GM12878 (cell line): ENCODE measurements at regions not wholly inside any gene's neighbourhood (a gene's known extent, or its start where the extent isn't known, plus 50 kb on each side); places are given as distances from the start of the nearest gene placed in this dataset.

Experiments
- ATAC-seq: fragments of 200-7000 bp; cut with Tn5 transposase; 3 replicates; pipeline ENCODE4 v1.9.1; 2020; ENCODE audit warnings: mild to moderate bottlenecking, moderate library complexity
- BruUV-seq: library from RNA; stranded (reverse); fragments of 400-500 nt; replicated peaks from 2 replicates; lab custom pipeline; 2021; lab: Mats Ljungman, UMichigan
- CTCF ChIA-PET: fragments of 300-600 bp; sonication (Branson Sonifier 250); formaldehyde crosslinking; extraction: SDS; loops from one replicate; lab custom pipeline; 2021; ENCODE audit warnings: inconsistent platforms; lab: Yijun Ruan, JAX
- POLR2A ChIA-PET: fragments of 350-600 bp; formaldehyde crosslinking; extraction: SDS; loops from one replicate; lab custom pipeline; 2021; ENCODE audit warnings: inconsistent platforms; lab: Charles Lee
- RAD21 ChIA-PET: fragments of 300-600 bp; sonication (Branson Sonifier 250); formaldehyde crosslinking; loops from one replicate; lab custom pipeline; 2023; ENCODE audit warnings: antibody characterized with exemption; ENCODE audit not compliant: unreplicated experiment; lab: Charles Lee
- SMC1A ChIA-PET: fragments of 300-600 bp; sonication (Branson Sonifier 250); formaldehyde crosslinking; loops from one replicate; lab custom pipeline; 2023; ENCODE audit not compliant: unreplicated experiment, uncharacterized antibody; lab: Charles Lee
- DNase-seq: peaks from one replicate; pipeline ENCODE4 v3.0.0-alpha.2; 2011; ENCODE audit warnings: low read depth, low spot score
- FAIRE-seq: peaks from 3 replicates; lab custom pipeline; 2011; peaks lifted over from hg19 to GRCh38; lab: Jason Lieb, UNC
- H2AFZ ChIP-seq: 2 replicates; pipeline ENCODE4 v1.6.0; 2011; ENCODE audit warnings: low read depth, low read length, control low read depth; ENCODE audit not compliant: control insufficient read depth
- H3K27ac ChIP-seq: 2 replicates; pipeline ENCODE4 v1.5.1; 2011; ENCODE audit warnings: control low read depth; ENCODE audit not compliant: control insufficient read depth, insufficient read depth
- H3K27me3 ChIP-seq, 2 experiments: replicated peaks in 1 of 2; 2 replicates each; pipeline versions ENCODE4 v1.6.0 to v1.6.1; 2011; ENCODE audit warnings: low read length in 1 of 2; ENCODE audit not compliant: control insufficient read depth in 2 of 2, insufficient read depth in 2 of 2
- H3K36me3 ChIP-seq, 2 experiments: 2 replicates each; pipeline ENCODE4 v1.5.1; 2011; ENCODE audit warnings: low read length in 1 of 2; ENCODE audit not compliant: control insufficient read depth in 2 of 2, insufficient read depth in 2 of 2
- H3K4me1 ChIP-seq: 2 replicates; pipeline ENCODE4 v1.6.1; 2011; ENCODE audit warnings: mild to moderate bottlenecking, low read length, moderate library complexity, mixed read lengths; ENCODE audit not compliant: control insufficient read depth, insufficient read depth
- H3K4me2 ChIP-seq: 2 replicates; pipeline ENCODE4 v1.6.0; 2011; ENCODE audit warnings: control low read depth; ENCODE audit not compliant: control insufficient read depth, insufficient read depth
- H3K4me3 ChIP-seq: fragments of 200-600 bp; sonication (generic); 2 replicates; pipeline ENCODE4 v1.5.1; 2016
- H3K79me2 ChIP-seq: 2 replicates; pipeline ENCODE4 v1.6.0; 2011; ENCODE audit warnings: low read length; ENCODE audit not compliant: control insufficient read depth, insufficient read depth
- H3K9ac ChIP-seq: 2 replicates; pipeline ENCODE4 v1.8.0; 2011; ENCODE audit warnings: low read length, control low read depth, mixed read lengths; ENCODE audit not compliant: control insufficient read depth, insufficient read depth
- H3K9me3 ChIP-seq: replicated peaks from 3 replicates; pipeline ENCODE4 v1.5.1; 2011; ENCODE audit warnings: mild to moderate bottlenecking, low read length; ENCODE audit not compliant: control insufficient read depth, insufficient read depth
- H4K20me1 ChIP-seq: 2 replicates; pipeline ENCODE4 v1.6.0; 2011; ENCODE audit not compliant: control insufficient read depth, insufficient read depth
- CBFB ChIP-seq: IDR thresholded peaks from 2 replicates; pipeline ENCODE4 v1.6.1; 2016; ENCODE audit warnings: antibody characterized with exemption, low read depth
- CEBPZ ChIP-seq: fragments of 150-350 bp; IDR thresholded peaks from 2 replicates; pipeline ENCODE4 v1.6.1; 2016; ENCODE audit warnings: low read depth, low read length
- EED ChIP-seq: sonication (generic); IDR thresholded peaks from 2 replicates; pipeline ENCODE4 v1.6.1; 2016; ENCODE audit warnings: antibody characterized with exemption, low read depth
- HCFC1 ChIP-seq: fragments of 150-350 bp; IDR thresholded peaks from 2 replicates; pipeline ENCODE4 v1.6.1; 2014; ENCODE audit warnings: low read length
- IKZF1 ChIP-seq: fragments of 450-650 bp; conservative IDR thresholded peaks from 2 replicates; pipeline ENCODE4 v1.6.1; 2017; ENCODE audit warnings: antibody characterized with exemption, mild to moderate bottlenecking
- POU2F2 ChIP-seq: IDR thresholded peaks from 3 replicates; pipeline ENCODE4 v1.6.1; 2011; ENCODE audit warnings: low read depth, mild to moderate bottlenecking, low read length, borderline replicate concordance
- TARDBP ChIP-seq: IDR thresholded peaks from 2 replicates; pipeline ENCODE4 v1.6.1; 2016; ENCODE audit warnings: borderline replicate concordance
- TCF7 ChIP-seq: IDR thresholded peaks from 2 replicates; pipeline ENCODE4 v1.6.1; 2014; ENCODE audit warnings: antibody characterized with exemption, borderline replicate concordance
- WRNIP1 ChIP-seq: IDR thresholded peaks from 2 replicates; pipeline ENCODE4 v1.6.1; 2011; ENCODE audit warnings: low read depth, low read length, improper control_type of control experiment, borderline replicate concordance
- WGBS: methylation state at CpG from one replicate; pipeline ENCODE4 v1.1.6; 2016; ENCODE audit warnings: low lambda C conversion rate; ENCODE audit not compliant: insufficient replicate concordance, insufficient coverage; ENCODE audit errors: missing lambda C conversion rate; 5-methylcytosine and 5-hydroxymethylcytosine counted together
- in situ Hi-C: fragments of 300-500 bp; cut with MboI; formaldehyde crosslinking; loops from 9 replicates; pipeline ENCODE4 v1.14.3; 2018; ENCODE audit warnings: mixed read lengths
- intact Hi-C: fragments of 100-400 bp; cut with micrococcal nuclease; formaldehyde crosslinking; loops from one replicate; pipeline ENCODE4 v1.14.2; 2022; ENCODE audit not compliant: unreplicated experiment

- no peak for TF ChIP-seq EED
- TF ChIP-seq POU2F2, result no peak
- TF ChIP-seq TCF7, result no peak
- no peak for TF ChIP-seq WRNIP1
These were observed 286.2 kb downstream of the GRB14 start (continued) for GRCh38 chr2:164335128-164335527.

GRCh38 chr2:164328310-164328709 lies 293.0 kb downstream of the GRB14 start:
- H3K4me1 ChIP-seq, result no peaks in the 10 kb centered on the region
- 33% methylated on average over 4 of the region's 4 CpGs for WGBS
- ChIA-PET SMC1A (no interaction called here), RAD21 (no interaction called here), POLR2A (no interaction called here), CTCF (no interaction called here)
- in situ Hi-C loops (no loop called here), intact Hi-C loops (no loop called here)
- H3K36me3 ChIP-seq, result no peaks in the 10 kb centered on the region
- TF ChIP-seq TARDBP (no peak), HCFC1 (no peak), CEBPZ (no peak), IKZF1 (no peak), CBFB (no peak)
- no peaks in the 10 kb centered on the region for H3K9me3 ChIP-seq
- DNase-seq (no peak), FAIRE-seq (no peak), ATAC-seq (no peak)
- H3K79me2 ChIP-seq, result no peaks in the 10 kb centered on the region
- H4K20me1 ChIP-seq, result no peaks in the 10 kb centered on the region
- no peak overlapping the region for H2AFZ ChIP-seq
- BruUV-seq, result no TSS peak
- no peak overlapping the region for H3K4me3 ChIP-seq
- H3K4me2 ChIP-seq, result no peak overlapping the region
- H3K9ac ChIP-seq, result no peak overlapping the region
- H3K27ac ChIP-seq, result no peak overlapping the region
- no peaks in the 10 kb centered on the region for H3K27me3 ChIP-seq
